PC-9 (cell line): ENCODE measurements at regions not wholly inside any gene's neighbourhood (a gene's known extent, or its start where the extent isn't known, plus 50 kb on each side); places are given as distances from the start of the nearest gene placed in this dataset.
A peak's percentile ranks its signal among the peaks of the same experiment; 100 is the strongest.

Experiments used
- BruUV-seq: library from RNA; stranded (reverse); fragments of 400-500 nt; replicated peaks from 2 replicates; lab custom pipeline; 2021; lab: Mats Ljungman, UMichigan
- CTCF ChIA-PET: fragments of 300-600 bp; sonication (Branson Sonifier 250); formaldehyde crosslinking; loops from one replicate; lab custom pipeline; 2022; ENCODE audit warnings: antibody characterized with exemption; lab: Charles Lee
- POLR2A ChIA-PET: fragments of 300-600 bp; sonication (Branson Sonifier 250); formaldehyde crosslinking; loops from one replicate; lab custom pipeline; 2022; ENCODE audit warnings: antibody characterized with exemption; ENCODE audit not compliant: unreplicated experiment; lab: Charles Lee
- DNase-seq, 2 experiments: peaks; one replicate each; pipeline versions ENCODE4 v3.0.0 to v3.0.0-alpha.2; 2015 to 2022; ENCODE audit warnings: mixed read lengths in 1 of 2
- H2AFZ ChIP-seq: fragments of 200-600 bp; sonication (generic); 2 replicates; pipeline ENCODE4 v1.8.1; 2017; ENCODE audit warnings: antibody characterized with exemption
- H3F3A ChIP-seq: fragments of 200-600 bp; sonication (generic); 2 replicates; pipeline ENCODE4 v1.8.1; 2017; ENCODE audit warnings: antibody characterized with exemption, mild to moderate bottlenecking, low read depth; ENCODE audit not compliant: insufficient read depth
- H3K27ac ChIP-seq: fragments of 200-600 bp; sonication (generic); 2 replicates; pipeline ENCODE4 v1.6.1; 2016; ENCODE audit warnings: mixed run types
- H3K27me3 ChIP-seq: fragments of 200-600 bp; sonication (generic); 2 replicates; pipeline ENCODE4 v1.6.1; 2016; ENCODE audit warnings: low read depth, mixed run types; ENCODE audit not compliant: insufficient read depth
- H3K36me3 ChIP-seq: fragments of 200-600 bp; sonication (generic); 2 replicates; pipeline ENCODE4 v1.6.1; 2016; ENCODE audit warnings: low read depth, mixed run types
- H3K4me1 ChIP-seq: fragments of 200-600 bp; sonication (generic); replicated peaks from 2 replicates; pipeline ENCODE4 v1.6.1; 2016; ENCODE audit warnings: mixed run types; ENCODE audit not compliant: insufficient read depth
- H3K4me2 ChIP-seq: fragments of 200-600 bp; sonication (generic); 2 replicates; pipeline ENCODE4 v1.6.1; 2017; ENCODE audit warnings: mixed run types
- H3K4me3 ChIP-seq: fragments of 200-600 bp; sonication (generic); 2 replicates; pipeline ENCODE4 v1.6.1; 2016; ENCODE audit warnings: mixed run types
- H3K79me2 ChIP-seq: fragments of 200-600 bp; sonication (generic); 2 replicates; pipeline ENCODE4 v1.6.1; 2017; ENCODE audit warnings: low read depth, mixed run types
- H3K9me2 ChIP-seq: fragments of 200-600 bp; sonication (generic); 2 replicates; pipeline ENCODE4 v1.8.1; 2017; ENCODE audit warnings: mild to moderate bottlenecking; ENCODE audit not compliant: insufficient read depth
- H3K9me3 ChIP-seq: fragments of 200-600 bp; sonication (generic); 2 replicates; pipeline ENCODE4 v1.8.1; 2016; ENCODE audit warnings: low read depth; ENCODE audit not compliant: insufficient read depth
- H4K20me1 ChIP-seq: fragments of 200-600 bp; sonication (generic); 2 replicates; pipeline ENCODE4 v1.8.1; 2017; ENCODE audit not compliant: insufficient read depth
- EZH2 ChIP-seq: fragments of 200-600 bp; sonication (generic); IDR thresholded peaks from 2 replicates; pipeline ENCODE4 v1.8.0; 2017; ENCODE audit warnings: antibody characterized with exemption, low read depth
- intact Hi-C: fragments of 100-400 bp; cut with micrococcal nuclease; formaldehyde crosslinking; loops from one replicate; pipeline ENCODE4 v1.10.0; 2022; ENCODE audit not compliant: unreplicated experiment
- TF ChIP-seq, protein P1 (sequence below): fragments of 200-600 bp; sonication (generic); conservative IDR thresholded peaks from 2 replicates; pipeline ENCODE4 v1.6.1; 2017; ENCODE audit warnings: mixed run types, antibody characterized with exemption, mild to moderate bottlenecking, moderate library complexity

DNA sequence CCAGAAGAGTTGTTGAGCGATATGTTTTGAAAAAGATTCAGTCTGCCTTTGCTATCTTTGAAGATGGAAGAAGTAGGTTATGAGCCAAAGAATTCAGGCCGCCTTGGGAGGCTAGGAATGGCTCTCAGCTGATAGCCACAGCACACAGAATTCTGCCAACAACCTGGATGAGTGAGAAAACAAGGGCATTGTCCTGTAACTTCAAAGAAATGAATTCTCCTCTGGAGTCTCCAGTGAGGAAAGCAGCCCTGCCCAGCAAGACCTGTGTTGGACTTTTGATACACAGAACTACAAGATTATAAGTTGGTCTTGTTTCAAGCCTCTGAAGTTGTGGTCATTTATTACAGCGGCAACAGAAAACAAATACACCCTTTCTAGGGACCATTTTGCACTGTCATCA is 509.9 kb upstream of the ZNF608 start:
- H3K4me3 ChIP-seq = no peak overlapping the region
- H3K9me3 ChIP-seq = peaks cover 13% of the 10 kb centered on the region; the same call in 1 of the 2 replicates
- H3K4me1 ChIP-seq = no peaks in the 10 kb centered on the region
- no peaks in the 10 kb centered on the region for H3K36me3 ChIP-seq
- intact Hi-C loops = no loop called here
- TF ChIP-seq, protein P1, sequence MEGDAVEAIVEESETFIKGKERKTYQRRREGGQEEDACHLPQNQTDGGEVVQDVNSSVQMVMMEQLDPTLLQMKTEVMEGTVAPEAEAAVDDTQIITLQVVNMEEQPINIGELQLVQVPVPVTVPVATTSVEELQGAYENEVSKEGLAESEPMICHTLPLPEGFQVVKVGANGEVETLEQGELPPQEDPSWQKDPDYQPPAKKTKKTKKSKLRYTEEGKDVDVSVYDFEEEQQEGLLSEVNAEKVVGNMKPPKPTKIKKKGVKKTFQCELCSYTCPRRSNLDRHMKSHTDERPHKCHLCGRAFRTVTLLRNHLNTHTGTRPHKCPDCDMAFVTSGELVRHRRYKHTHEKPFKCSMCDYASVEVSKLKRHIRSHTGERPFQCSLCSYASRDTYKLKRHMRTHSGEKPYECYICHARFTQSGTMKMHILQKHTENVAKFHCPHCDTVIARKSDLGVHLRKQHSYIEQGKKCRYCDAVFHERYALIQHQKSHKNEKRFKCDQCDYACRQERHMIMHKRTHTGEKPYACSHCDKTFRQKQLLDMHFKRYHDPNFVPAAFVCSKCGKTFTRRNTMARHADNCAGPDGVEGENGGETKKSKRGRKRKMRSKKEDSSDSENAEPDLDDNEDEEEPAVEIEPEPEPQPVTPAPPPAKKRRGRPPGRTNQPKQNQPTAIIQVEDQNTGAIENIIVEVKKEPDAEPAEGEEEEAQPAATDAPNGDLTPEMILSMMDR = no peak
- no peaks in the 10 kb centered on the region for H4K20me1 ChIP-seq
- H3K27me3 ChIP-seq = no peaks in the 10 kb centered on the region
- no TSS peak for BruUV-seq
- no peak overlapping the region for H3K4me2 ChIP-seq
- no peaks in the 10 kb centered on the region for H3K79me2 ChIP-seq
- POLR2A ChIA-PET = no interaction called here
- H3K27ac ChIP-seq = no peak overlapping the region
- no peaks in the 10 kb centered on the region for H3F3A ChIP-seq
- CTCF ChIA-PET = no interaction called here
- no peaks in the 10 kb centered on the region for H3K9me2 ChIP-seq
- no peak for DNase-seq
- peak overlapping the region; percentile 34; the same call in 1 of the 2 replicates for H2AFZ ChIP-seq

DNA sequence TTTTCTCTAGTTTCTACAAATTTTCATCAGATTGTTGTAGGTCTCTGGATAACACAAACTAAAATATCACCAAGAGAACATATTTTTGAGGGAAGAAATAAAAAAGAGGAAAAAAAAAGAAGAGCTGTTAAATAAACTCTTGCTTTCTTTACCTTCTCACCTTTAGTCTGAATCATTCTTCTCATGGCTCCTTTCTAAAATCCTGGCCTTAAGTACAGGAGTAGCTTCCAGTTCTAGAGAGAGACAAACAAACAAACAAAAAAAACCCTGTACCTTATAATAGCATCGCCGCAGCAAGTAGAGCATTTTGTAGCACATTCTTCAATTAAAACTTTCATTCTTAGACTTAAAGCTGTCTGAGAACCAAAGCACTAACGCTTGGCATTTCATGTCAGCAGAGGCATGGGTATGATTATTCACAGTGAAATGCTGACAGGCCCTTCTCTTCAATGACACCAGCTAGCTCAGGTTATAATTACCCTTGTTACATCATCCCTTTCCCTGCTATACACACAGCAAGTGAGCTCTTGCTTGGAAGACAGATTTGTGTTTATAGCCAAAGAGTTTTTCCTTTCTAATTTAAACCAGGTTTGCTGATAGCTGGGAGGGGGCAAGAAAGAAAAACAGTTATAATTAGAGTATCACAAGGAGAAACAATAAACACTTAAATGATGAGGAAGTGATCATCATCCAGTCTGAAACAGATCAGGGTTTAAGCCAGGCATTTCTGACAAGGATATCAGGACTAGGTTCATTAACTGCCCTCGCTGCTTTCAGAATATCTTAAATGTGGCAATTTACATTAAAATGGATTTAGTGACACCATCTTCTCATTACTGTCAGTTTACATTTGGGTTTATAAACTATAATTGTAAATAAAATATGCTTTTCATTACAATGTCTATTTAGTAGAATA is 510.9 kb upstream of the ZNF608 start:
- Histone ChIP-seq H3K9me2 (no peaks in the 10 kb centered on the region), H3K79me2 (no peaks in the 10 kb centered on the region), H3K27ac (no peak overlapping the region), H3F3A (no peaks in the 10 kb centered on the region), H3K9me3 (peaks cover 13% of the 10 kb centered on the region; the same call in 1 of the 2 replicates), H3K4me2 (no peak overlapping the region), H3K4me3 (no peak overlapping the region), H3K4me1 (no peaks in the 10 kb centered on the region), H3K27me3 (no peaks in the 10 kb centered on the region), H2AFZ (no peak overlapping the region), H3K36me3 (no peaks in the 10 kb centered on the region), H4K20me1 (no peaks in the 10 kb centered on the region)
- ChIA-PET POLR2A (no interaction called here), CTCF (no interaction called here)
- DNase-seq = no peak
- intact Hi-C loops = no loop called here
- TF ChIP-seq EZH2 = no peak
- TF ChIP-seq, protein P1 = no peak
- no TSS peak for BruUV-seq

DNA sequence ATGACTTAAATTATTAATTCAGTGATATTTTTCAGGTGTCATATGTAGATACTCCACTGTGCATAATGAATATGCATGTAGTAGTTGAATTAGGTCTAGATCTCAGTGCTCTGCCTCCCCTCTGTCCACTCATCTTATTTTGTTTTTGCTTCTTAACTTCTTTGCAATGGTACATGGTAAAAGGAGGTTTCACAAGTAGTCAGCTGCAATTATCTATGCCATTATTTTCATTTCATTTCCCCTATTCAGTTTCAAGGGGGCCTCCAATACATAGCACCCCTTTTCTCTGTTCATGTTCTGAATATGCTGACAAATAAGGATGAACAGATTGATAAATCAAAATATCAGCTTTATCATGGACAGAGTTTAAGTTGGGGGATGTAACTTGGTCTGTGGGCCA is 511.6 kb upstream of the ZNF608 start:
- Histone ChIP-seq H3K4me3 (no peak overlapping the region), H2AFZ (no peak overlapping the region), H3K4me2 (no peak overlapping the region), H3K9me3 (peaks cover 13% of the 10 kb centered on the region; the same call in 1 of the 2 replicates), H3K36me3 (no peaks in the 10 kb centered on the region), H3K79me2 (no peaks in the 10 kb centered on the region), H3F3A (no peaks in the 10 kb centered on the region), H3K9me2 (no peaks in the 10 kb centered on the region), H3K4me1 (no peaks in the 10 kb centered on the region), H4K20me1 (no peaks in the 10 kb centered on the region), H3K27ac (no peak overlapping the region), H3K27me3 (no peaks in the 10 kb centered on the region)
- BruUV-seq = no TSS peak
- intact Hi-C loops = no loop called here
- DNase-seq = no peak
- no peak for TF ChIP-seq EZH2
- TF ChIP-seq, protein P1 = no peak
- CTCF ChIA-PET = no interaction called here
- POLR2A ChIA-PET = no interaction called here
